NOMO-1 (cell line): ENCODE measurements at regions not wholly inside any gene's neighbourhood (a gene's known extent, or its start where the extent isn't known, plus 50 kb on each side); places are given as distances from the start of the nearest gene placed in this dataset.

Source experiments
- DNase-seq, 2 experiments: peaks; one replicate each; lab custom pipeline; 2025; ENCODE audit not compliant: unreplicated experiment in 2 of 2; lab: John Stamatoyannopoulos, UW

DNA sequence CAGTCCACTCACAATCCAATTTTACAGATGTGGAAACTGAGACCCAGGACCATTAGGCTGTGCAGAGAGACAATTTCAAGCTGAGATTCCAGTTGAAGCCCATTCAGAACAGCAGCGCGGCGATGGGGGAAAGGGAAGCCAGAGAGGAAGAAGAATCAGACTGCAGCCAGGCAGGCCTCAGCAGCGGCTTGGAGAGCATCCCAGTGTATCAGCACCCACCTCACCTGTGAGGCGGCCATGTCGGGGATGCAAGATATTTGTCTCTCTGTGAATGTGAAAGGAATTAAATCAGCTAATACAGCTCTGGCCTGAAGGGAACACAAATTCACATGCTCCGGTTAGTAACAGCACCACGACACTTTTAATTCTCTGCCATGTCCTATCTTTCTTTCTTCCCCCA is 198.0 kb upstream of the SOX11 start:
- no peak for DNase-seq

DNA sequence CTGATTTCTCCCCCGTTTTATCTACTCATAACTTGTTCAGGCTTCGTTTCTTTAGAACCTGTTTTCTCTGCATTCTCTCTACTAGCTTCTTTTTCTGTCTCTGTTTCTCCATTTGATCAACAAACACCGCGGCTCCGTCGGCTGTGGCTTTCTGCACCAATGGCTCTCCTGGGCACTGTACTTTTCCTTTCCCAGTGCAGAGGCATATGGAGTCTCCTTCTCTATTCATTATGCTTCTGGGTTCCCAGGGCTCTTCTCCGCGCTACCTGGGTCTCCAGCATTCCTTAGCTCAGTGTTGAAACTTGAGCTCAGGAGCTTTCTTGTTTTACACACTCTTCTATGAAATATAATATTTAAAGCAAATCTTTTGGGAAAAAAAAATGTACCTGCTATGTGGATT is 196.6 kb upstream of the SOX11 start:
- no peak for DNase-seq

DNA sequence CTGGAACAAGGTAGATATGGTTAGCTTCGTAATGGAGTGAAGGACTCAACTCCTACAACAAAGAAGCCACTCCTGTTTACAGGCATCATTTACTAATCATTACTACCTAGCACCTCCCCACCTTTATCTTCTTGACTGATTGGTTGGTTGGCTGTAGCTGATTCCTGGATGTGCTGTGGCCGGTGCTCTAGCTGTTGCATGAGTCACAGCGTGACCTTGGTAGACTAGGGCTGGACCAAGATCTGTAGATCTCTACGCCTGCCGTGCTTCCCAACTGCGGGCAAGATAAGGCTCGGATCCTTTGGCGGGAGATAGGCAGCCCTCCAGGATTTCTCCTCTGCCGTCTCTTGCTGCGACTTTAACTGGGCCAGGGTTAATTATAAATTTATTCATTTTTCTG is 194.3 kb upstream of the SOX11 start:
- DNase-seq, result no peak

DNA sequence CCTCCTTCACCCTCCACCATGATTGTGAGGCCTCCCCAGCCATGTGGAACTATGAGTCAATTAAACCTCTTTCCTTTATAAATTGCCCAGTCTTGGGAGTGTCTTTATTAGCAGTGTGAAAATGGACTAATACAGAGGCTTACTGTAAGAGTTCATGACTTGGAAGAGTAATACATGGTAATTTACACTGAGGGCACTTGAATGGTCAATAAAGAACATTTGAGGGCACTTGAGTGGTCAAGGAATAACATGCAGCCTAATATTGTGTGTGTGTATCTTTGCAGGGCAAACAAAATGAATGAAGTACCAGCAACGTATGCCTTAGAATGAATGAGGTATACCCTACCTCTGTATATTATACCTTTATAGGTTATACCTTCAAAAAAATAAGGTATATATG is 190.4 kb upstream of the SOX11 start:
- DNase-seq, result no peak

DNA sequence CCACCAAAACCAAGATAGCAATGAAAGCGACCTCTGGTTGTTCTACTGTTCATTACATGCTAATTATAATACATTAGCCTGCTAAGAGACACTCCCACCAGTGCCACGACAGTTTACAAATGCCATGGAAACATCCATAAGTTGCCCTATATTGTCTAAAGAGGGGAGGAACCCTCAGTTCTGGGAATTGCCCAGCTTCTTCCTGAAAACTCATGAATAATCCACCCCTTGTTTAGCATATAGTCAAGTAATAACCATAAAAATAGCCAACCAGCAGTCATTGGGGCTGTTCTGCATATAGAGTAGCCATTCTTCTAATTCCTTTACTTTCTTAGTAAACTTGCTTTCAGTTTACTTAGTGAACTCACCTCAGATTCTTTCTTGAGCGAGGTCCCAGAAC is 189.8 kb upstream of the SOX11 start:
- no peak for DNase-seq

DNA sequence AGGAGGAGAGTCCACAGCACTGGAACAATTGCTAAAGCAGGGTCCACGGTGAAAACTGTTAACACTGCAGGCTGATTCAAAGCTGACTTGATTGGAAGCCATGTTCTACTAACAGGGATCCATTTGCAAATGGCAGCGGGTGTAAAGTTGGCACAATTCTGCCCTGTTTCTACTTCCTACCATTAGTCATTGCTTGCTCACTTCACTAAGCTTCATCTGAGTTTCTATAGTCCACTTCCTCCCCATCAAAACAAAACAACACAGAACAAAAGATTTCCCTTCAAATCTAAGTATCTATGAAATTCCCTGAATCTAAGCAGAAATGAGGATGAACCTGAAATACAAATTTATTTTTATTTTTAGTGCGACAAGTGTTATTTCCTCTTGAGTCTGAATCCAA is 187.4 kb upstream of the SOX11 start:
- no peak for DNase-seq

DNA sequence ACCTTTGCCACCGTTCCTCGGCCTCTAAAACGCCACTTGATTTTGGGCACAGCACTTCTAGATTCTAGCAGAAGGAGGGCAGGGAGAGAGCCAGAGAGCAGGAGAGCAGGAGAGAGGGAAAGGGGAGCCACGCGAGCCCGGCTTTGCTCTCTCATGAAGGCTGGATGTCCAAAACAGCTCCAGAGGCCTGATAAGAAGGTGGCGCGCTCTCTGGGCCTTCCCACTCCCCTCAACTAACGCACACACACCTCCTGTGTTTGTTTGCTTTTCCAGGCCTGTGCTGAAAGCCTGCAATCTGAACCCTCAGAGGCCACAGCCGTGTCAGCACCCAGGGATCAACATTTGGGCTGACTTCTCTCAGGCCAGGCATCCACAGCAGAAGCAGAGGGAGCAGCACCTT is 184.8 kb upstream of the SOX11 start:
- DNase-seq, result no peak

DNA sequence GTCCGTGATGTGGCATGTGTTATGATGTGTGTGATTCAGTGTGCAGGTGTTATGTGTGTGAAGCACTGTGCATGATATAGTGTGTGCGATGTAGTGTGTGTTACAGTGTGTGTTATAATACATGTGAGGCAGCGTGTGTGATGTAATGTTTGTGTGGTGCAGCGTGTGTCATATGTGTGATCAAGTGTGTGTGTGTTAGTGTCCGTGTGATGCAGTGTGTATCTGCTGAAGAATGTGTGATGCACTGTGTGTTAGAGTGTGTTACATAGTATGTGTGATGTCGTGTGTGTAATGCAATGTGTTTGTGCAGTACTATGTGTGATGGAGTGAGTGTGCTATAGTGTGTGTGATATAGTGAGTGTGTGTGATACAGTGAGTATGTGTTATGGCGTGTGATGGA is 182.8 kb upstream of the SOX11 start:
- DNase-seq, result no peak

DNA sequence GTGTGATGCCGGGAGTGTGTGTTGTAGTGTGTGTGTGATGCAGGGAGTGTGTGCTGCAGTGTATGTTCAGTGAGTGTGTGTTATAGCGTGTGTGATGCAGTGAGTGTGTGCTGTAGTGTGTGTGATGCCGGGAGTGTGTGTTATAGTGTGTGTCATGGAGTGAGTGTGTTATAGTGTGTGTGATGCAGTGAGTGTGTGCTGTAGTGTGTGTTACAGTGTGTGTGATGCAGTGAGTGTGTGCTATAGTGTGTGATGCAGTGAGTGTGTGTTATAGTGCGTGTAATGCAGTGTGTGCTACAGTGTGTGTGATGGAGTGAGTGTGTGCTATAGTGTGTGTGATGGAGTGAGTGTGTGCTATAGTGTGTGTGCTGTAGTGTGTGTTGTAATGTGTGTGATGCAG is 182.1 kb upstream of the SOX11 start:
- no peak for DNase-seq

DNA sequence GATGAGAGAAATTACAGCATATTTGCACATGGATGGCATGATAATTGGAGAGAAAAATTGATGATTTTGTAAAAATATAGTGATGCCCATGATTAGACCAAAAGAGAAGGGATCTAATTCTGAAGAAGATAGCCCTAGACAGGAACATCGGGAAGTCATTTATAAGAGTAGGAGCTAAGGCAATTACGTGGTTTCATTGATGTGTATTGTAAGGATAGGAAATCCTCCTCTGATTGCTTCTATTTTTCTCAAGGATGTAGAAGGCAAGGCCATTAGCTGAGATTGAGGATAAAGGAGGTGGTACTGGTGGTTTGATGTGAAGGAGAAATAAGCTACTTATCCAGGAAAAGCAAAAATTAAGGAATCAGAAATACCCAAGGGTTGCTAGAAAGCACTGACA is 176.5 kb upstream of the SOX11 start:
- no peak for DNase-seq

DNA sequence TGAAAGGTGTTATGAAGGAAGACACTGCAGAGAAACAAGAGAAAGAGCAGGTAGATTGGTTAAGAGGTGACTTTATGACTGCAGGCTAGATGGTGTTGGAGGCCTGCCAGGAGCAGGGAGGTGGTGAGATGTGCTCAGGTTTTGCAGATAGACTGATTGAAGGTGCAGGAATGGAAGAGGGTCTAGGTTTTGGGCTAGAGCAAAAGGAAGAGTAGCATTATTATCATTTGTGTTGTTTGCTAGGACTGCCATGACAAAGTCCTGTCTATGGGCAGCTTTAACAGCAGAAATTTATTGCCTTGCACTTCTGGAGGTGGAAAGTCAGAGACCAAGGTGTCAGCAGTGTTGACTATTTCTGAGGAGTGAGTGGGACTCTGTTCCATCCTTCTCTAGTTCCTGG is 172.9 kb upstream of the SOX11 start:
- no peak for DNase-seq

DNA sequence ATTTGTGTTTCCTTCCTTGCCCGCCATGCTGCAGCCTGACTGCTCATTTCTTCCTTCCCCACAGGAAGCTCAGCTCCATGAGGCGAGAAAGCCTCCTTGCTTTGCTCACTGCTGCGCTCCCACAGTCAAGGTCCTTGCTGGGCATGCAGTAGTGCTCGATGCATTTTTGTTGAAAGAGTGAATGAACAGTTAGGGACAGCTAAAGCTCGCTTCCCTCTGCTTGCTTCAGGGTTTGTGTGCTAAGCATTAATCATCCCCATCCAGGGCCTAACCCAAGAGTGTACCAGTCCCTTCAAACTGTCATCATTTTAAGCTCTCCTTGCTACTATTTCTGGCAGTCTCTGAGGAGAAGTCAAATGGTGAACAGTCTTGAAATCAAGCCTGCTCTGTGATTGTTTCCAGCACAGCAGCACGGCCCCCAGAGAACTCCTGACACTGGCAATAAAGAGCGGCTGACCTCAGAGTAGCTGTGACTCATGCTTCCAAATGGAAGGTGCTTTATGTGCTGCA is 171.7 kb upstream of the SOX11 start:
- DNase-seq, result no peak

DNA sequence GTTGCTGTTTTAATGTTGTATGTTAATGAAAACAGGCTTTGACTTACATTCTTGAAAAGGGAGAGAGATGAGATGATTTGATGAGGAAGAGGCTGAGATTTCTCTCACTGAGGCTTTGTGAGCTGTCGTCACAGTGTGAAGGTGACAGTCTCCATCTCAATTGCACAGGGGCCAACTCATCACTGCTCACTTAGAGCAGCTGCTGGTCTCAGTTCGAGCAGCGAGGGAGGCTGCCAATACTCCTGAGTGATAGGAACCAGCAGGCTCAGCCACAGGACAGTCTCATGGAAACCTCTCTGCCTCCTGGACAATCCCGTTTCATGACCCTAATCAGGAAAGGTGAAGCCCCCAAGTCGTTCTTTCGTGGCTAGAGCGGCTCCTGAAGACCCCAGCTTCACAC is 170.7 kb upstream of the SOX11 start:
- DNase-seq, result no peak

DNA sequence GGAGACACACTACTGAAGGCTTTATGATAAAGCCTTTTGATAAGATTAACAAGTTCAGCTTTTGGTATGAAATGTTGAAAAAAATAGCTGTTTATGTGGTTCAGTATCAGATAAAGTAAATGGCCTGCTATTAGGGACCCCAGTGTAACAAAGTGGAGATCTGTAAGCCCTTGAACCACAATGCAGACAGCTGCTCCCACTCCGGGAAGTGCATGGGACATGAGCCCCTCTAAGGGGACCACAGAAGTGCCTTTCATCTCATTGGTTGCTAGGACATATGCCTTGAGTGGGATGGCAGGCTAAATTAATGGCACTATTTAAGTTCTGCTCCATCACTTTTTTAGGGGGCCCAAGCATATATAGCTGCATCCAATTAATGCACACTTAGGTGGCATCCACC is 167.6 kb upstream of the SOX11 start:
- no peak for DNase-seq

DNA sequence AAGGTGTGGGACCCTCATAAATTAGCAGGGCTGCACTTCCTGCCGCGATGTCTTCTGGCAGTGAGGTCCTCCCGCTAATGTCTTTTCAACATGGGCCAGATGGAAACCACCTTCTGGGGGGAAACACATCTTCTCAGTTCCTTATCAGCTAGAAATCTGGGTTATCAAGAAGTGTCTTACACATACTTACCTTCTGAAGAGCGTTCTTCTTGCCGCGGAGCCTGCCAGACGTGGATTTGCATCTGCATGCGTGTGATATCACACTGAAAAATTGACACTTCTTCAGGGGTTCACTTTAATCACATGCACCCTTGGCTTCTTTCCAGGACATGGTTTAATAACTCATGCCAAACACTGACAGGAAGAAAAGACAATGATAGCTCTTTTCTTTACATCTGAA is 163.5 kb upstream of the SOX11 start:
- no peak for DNase-seq

DNA sequence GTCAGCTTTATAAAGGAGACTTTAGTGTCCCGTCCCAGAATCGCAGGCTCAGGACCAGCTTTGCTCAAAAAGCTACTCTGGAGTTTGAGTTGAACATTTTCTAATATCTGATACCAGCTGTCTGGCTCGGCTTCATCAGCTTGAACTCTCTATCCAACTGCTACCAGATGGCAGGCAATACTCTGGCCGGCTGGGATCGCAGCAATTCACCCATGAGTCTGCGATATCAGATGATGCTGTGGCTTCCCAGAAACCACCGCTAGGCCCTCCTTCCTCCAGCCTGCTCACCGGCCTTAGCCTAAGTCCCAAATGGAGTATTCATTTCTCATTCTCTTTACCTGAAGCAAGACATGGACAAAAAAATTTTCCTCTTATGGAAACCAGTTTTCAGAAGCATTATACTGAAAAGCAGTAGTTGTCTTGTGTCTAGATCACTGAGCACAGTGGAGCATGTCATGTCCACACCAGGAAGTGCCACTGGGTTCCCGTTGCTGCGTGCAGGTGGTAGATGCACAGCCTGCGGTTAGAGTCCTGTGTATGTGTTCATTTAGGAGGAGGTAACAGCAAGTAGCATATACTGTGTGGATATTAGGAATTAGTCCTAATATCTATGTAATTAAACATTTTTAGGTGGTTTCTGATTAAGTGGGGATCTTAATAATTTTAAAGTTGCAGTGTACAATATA is 162.0 kb upstream of the SOX11 start:
- no peak for DNase-seq

DNA sequence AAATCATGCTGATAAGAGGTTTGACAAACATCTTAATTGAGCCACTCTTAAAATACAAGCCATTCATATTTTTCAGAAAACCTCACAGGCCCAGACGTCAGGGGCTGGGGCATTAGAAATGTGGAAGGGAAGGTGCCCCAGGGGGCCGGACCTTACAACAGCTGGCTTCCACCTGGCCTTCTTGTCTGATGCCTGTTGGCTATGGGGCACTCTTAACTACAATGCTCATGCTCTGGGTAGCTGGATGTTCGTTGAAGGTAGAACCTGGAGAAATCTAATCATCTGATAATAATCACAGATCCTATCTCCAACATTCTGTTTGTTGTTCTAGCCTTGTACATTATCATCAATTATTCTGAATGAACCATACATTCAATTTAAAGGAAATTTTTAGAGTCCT is 156.9 kb upstream of the SOX11 start:
- DNase-seq, result no peak

DNA sequence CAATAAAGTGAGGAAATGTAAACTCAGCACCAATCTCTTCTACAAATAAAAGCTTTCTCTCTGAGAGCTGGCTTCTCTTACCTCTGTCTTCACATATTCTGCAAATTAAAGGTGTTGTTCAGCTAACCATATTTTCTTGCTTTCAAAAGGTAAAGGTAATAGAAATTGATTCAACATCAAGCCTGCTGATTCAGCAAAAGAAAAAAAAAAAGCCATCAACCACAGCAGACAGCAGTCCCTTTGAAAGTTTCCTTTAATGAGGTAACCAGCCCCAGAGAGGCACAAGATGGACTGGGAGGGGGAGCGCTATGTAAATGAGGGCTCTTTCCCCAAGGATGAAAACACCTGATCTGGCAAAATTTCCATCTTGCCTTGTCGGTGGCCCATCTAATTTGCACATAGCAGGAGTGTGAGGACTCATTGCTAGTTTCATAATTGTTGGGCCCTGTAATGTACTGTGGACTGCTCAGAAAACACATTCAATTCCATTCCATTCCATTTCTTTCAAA is 154.9 kb upstream of the SOX11 start:
- no peak for DNase-seq

DNA sequence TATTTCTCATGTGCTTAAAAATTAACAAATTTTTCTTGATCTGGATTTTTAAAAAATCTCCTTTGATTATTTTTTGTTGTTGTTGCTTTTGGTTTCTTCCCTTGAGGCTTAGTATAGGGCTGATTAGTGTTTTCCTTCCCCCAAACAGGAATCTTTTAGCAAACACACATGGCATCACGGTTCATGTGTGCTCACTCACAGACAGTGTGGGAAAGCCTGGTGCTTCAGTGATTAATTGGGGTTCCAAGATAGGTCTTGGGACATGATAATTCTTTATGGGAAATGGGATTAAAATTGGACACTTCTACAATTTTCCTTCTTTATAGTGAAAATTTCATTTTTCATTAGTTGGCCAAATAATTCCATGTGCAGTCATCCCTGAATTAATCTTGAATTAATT is 153.9 kb upstream of the SOX11 start:
- no peak for DNase-seq

DNA sequence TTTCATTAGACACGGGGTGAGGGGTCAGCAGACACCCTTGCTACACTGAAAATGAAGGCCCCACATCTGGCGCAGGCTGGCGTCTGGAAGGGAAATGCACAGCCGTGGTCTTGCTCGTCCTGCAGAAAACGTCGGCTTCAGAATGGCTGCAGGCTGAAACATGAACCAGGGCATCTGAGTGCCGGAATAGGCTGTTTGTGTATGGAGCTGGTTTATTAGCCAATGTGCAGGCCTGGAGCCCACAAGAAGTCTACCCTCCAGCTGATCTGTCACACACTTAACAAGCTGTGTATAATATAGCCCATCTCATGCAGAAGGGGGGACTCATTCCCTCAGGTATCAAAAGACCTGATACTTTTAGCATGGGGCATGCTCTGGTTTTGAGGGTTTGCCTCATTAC is 153.4 kb upstream of the SOX11 start:
- no peak for DNase-seq

DNA sequence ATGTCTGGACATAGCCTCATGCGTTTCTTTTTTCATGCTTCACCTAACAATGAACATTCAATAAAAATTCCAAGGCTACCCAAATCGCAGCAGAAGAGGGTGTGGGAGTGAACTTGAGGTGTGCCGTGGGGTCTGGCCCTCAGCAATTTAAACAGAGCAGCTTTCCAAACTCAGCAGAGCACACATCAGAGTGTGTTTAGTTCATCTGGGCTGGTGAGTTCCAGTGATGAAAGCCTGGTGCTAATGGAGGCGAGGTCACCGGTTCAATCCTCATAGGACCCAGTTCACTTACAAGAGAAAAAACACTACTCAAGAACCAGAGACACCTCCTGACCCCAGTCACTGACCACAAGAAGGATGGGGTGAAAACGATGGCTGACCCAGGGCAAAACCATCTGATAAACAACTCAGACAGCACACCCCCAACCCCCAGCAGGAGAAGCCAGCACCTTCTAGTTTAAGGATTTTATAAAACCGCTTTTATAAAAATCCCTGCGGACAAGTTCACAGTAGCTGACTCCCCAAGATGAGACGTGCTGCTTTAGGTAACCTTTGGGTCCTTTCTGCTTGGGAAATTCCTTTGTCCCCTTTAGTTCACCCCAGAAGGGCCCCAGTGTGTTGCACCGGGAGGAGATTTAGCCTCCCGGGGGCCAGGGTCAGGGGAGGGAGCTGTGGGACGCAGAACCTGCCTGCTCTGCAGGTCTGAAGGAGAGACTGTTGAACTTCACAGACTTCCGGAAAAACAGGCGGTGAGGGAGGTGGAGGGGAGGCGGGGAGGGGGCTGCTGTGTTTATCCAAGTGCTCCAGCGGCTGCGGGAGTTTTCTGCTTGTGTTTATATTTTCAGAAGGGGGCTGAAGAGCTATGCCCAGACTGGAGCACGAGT is 152.7 kb upstream of the SOX11 start:
- DNase-seq, result no peak

DNA sequence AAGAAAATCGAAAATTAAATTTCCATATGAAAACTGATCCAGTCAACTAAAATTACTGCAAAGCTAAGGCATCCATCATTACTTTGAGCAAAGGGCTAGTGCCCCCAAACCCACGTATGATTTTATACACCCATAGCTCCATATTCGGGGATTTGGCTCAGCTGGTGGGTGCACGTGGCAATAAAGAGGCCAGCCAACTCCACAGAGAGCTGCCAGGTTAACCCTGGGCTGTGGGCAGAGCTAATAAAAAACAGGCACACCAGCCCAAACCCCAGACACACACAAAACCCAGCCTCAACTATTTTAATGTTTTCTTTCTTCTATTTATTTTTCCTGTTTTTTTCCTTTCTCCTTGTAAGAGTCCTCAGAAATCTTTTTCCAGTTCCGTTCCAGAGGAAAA is 151.3 kb upstream of the SOX11 start:
- no peak for DNase-seq
